NCI-H446 treated with DMSO at 0.1 percent for 48 hours (cell line): ENCODE measurements at regions not wholly inside any gene's neighbourhood (a gene's known extent, or its start where the extent isn't known, plus 50 kb on each side); places are given as distances from the start of the nearest gene placed in this dataset.
"Not testable (repeated sequence)": the region's sequence is repeated elsewhere in the genome, so short reads cannot be mapped to it uniquely, and the experiment has no call there.

Experiments used
- DNase-seq: peaks from one replicate; lab custom pipeline; 2025; lab: John Stamatoyannopoulos, UW

GRCh38 chr6:80633412-80633811 lies 526.9 kb downstream of the BCKDHB start:
- no peak for DNase-seq

GRCh38 chr6:80625405-80625804 lies 518.9 kb downstream of the BCKDHB start:
- no peak for DNase-seq

GRCh38 chr6:80623066-80623815 lies 516.8 kb downstream of the BCKDHB start:
- DNase-seq: no peak

- peak; percentile 5 for DNase-seq
Observed at GRCh38 chr6:80622641-80623040, 516.2 kb downstream of the BCKDHB start.

- no peak for DNase-seq
Observed at GRCh38 chr6:80618953-80619352, 512.5 kb downstream of the BCKDHB start.

- no peak for DNase-seq
Observed at GRCh38 chr6:80610846-80611245, 504.4 kb downstream of the BCKDHB start.

GRCh38 chr6:80608881-80609280 lies 502.4 kb downstream of the BCKDHB start:
- no peak for DNase-seq

GRCh38 chr6:80607811-80608391 lies 501.4 kb downstream of the BCKDHB start:
- DNase-seq: peak; percentile 39

- no peak for DNase-seq
Observed at GRCh38 chr6:80605165-80605989, 498.9 kb downstream of the BCKDHB start.

- no peak for DNase-seq
Observed at GRCh38 chr6:80603679-80604078, 497.2 kb downstream of the BCKDHB start.

- DNase-seq: no peak
Observed at GRCh38 chr6:80594461-80594860, 488.0 kb downstream of the BCKDHB start.

GRCh38 chr6:80592436-80592835 lies 486.0 kb downstream of the BCKDHB start:
- DNase-seq: no peak

GRCh38 chr6:80586242-80586641 lies 479.8 kb downstream of the BCKDHB start:
- DNase-seq: no peak

GRCh38 chr6:80579391-80580023 lies 473.0 kb downstream of the BCKDHB start:
- DNase-seq: no peak

- DNase-seq: not testable (repeated sequence)
Observed at GRCh38 chr6:80573320-80573719, 466.8 kb downstream of the BCKDHB start.

- no peak for DNase-seq
Observed at GRCh38 chr6:80566361-80566760, 459.9 kb downstream of the BCKDHB start.

- peak; percentile 15 for DNase-seq
Observed at GRCh38 chr6:80553071-80553740, 446.7 kb downstream of the BCKDHB start.

GRCh38 chr6:80550748-80551147 lies 444.3 kb downstream of the BCKDHB start:
- no peak for DNase-seq

GRCh38 chr6:80550281-80550680 lies 443.8 kb downstream of the BCKDHB start:
- no peak for DNase-seq

- no peak for DNase-seq
Observed at GRCh38 chr6:80548532-80548931, 442.1 kb downstream of the BCKDHB start.

GRCh38 chr6:80547827-80548226 lies 441.4 kb downstream of the BCKDHB start:
- no peak for DNase-seq
